Cardiac septum (tissue), 1 donor: ENCODE measurements at regions not wholly inside any gene's neighbourhood (a gene's known extent, or its start where the extent isn't known, plus 50 kb on each side); places are given as distances from the start of the nearest gene placed in this dataset.

Experiments
- DNase-seq: peaks from one replicate; pipeline ENCODE4 v3.0.0-alpha.2; 2020; ENCODE audit warnings: low spot score
- intact Hi-C: fragments of 100-400 bp; cut with DNase I; formaldehyde crosslinking; loops from one replicate; pipeline ENCODE4 v1.14.0; 2022
- donor health status: DM: no; HTN: no; CAD: no.

DNA sequence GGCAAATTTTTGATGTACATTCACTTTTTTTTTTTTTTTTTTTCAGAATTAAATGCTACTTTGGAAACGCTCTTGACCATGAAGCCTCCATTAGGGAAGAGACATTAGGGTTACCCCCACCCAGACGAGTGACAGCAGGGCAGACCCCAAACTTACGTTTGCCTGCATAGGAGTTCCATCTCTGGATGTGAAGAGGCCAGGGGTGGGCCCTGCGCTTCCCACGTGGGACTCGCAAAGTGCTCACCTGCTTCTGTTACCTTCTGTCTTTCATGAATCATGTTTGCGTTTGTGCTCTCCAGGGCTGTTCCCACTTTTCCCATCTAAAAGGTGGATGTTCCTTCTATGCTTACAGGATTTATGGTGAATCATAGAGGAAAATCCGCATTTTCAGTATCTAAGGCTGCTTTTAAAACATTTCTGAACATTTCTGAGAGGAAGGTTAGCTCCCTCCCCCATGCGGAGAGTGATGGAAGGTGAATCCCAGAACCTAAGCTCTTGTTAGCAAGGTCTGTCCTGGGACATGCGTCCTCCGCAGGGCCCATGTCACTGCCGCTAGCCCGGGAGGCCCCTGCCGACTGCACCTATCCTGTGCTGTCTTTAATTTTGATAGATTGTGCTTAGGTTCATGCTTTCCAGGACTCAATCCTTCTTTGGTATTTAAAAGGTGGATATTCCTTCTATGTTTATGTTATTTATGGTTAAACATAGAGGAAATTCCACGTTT is 135.7 kb upstream of the RTL1 start:
- intact Hi-C loops: no loop called here
- DNase-seq: no peak

DNA sequence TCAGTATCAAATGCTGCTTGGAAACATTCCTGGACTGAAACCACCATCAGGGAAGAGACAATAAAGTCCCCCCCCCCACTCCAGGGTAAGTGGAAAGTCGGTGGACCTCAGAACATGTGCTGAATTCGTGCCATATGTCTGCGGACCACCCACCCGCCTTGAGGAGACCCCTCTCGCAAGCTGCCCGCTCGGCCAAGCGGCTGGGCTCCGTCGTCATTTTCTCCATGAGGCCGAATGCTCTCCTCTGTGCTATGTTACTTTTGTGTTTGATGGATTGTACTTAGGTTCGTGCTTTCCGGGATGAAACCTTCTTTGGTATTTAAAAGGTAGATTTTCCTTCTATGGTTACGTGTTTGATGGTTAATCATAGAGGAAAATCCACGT is 136.2 kb upstream of the RTL1 start:
- intact Hi-C loops: no loop called here
- DNase-seq: no peak

DNA sequence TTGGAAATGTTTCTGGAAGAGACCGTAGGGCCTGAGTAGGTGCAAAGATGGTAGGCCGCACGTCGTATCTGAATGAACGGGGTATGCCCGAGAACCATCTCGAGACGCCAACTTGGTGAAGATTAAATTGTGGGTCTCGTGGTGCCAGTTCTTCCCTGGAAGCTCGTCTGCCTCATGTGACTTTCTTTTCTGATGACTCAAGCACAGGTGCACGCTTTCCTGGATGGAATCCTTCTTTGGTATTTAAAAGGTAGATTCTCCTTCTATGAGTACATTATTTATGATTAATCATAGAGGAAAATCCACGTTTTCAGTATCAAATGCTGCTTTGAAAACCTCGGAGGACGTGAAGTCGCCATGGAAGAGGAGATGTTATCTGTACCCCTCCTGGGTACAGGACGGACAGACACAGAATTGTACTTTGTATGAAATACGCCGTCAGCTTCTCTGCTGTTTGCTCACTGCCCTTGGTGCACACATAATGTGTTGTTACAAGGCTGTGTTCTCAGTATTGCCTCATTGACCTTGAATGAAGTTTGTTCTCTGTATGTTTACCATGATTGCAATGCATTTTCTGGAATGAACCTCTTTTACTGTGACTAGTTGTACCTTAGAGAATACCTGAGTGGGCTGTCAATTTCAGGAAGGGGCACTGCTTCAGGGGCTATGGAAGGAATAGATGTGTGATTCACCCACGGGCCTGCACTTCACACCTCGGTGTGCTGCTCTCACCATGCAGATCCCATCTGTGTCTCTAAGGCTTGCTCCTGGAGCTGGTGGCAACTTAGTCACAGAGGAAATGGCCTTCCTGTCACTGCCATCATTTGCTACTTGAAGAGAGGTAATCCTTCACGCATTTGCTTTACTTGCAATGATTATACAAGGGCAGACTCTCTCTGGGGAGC is 137.3 kb upstream of the RTL1 start:
- intact Hi-C loops: no loop called here
- no peak for DNase-seq

DNA sequence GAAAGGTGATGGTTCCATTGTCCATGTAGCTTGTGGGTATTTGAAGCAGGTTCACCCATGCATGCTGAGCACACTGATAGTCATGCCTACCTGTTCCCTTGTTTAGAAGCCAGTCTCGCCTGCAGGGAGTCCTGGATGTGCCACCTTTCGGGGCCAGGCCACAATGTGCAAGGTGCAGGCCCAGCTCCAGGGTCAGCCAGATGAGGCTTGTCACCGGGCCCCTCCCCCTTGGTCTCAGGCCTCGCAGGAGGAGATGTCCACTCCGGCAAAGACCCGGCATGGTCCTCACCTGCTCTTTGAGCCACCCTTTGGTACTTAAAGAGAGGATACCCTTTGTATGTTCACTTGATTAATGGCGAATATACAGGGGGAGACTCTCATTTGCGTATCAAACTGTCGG is 140.4 kb upstream of the RTL1 start:
- no peak for DNase-seq
- intact Hi-C loops: no loop called here

DNA sequence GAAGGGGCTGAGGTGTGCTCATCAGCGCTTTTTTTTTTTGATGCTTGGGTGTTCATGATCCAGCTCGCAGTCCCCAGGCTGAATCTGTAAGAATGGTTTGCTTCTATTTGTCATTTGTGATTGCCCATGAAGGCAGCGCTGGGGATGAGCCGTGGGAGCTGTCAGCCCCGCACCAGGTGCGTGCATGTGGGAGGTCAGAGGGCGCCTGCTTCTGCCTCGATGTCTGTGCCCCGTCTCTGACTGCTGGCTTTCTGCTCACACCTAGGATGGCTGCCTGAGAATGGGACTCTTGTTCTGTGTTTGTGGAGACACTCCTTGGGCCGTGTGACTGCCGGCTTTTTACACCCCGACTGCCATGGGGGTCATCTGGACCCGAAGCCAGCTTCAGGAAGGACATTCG is 141.2 kb upstream of the RTL1 start:
- intact Hi-C loops: no loop called here
- no peak for DNase-seq

DNA sequence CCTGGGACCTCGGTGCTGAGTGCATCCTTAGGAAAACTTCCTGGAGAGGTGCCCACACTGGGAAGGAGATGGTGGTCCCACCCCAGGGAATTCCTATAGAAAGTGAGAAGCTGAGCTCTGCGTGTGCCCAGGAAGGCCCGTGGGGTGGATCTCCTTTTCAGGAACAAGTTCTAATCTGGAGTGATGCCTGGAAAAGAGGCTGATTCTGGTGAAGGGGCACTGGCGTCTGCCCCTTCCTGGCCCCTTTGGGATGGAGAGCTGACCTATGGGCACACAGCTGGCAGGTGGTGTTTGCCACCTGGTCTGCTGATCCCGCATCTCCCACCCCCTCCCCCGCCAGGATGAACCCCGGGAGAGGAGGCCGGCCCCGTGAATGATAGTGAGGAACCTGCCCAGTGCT is 142.0 kb upstream of the RTL1 start:
- no peak for DNase-seq

DNA sequence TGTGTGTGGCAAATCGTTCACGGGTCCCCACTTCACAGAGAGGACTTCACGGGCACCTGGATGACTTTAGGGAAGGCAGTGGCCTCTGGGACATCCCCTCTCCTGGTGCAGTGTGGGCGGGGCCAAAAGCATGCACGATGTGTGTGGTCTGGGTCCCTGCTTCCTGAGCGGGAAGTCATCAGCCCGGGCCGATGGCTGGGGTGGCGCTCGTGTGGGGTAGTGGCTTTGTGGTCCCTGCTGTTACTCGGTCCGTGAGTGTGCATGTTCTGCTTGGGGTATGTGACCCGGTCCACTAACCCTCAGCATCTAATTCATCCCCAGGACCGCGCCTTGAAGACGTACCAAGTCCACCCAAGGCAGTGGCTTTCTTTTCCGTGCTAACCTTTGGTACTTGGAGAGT is 142.5 kb upstream of the RTL1 start:
- intact Hi-C loops: no loop called here
- DNase-seq: no peak

More for the DNA sequence above, 142.0 kb upstream of the RTL1 start:
- intact Hi-C loops: no loop called here

DNA sequence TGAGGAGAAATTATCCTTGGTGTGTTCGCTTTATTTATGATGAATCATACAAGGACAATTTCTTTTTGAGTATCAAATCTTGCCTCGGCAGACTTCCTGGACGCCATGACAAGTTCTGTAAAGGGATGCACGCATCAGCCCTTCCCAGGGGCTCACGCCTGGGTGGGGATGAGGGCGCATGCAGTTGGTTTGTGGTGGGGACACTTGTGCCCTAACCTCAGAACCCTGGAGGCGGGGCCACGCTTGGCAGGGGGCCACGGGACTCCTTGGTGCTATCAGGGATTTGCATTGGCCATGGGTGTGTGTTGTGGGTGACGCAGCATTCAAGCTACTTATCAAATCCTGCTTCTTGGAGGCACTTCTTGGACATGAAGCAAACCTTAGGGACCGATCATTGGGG is 143.8 kb upstream of the RTL1 start:
- no peak for DNase-seq
- intact Hi-C loops: no loop called here

DNA sequence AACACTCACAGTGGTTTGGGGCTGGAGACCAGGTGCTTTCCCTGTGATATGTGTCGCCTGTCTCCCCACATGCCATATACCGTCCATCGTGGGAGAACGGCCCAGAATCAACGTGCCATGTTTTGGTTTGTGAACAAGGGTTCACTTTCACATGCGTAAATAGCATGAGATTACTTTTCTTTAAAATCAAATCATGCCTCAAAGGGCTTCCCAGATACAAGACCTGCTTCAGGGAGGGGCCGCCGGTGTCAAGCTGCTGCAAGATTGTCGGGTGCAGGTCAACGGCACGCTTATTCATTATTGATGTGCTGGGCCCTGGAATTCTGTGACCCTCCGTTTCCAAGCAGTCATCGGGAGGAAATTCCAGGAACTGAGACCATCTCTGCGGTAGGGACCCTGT is 145.2 kb upstream of the RTL1 start:
- intact Hi-C loops: no loop called here
- DNase-seq: no peak

DNA sequence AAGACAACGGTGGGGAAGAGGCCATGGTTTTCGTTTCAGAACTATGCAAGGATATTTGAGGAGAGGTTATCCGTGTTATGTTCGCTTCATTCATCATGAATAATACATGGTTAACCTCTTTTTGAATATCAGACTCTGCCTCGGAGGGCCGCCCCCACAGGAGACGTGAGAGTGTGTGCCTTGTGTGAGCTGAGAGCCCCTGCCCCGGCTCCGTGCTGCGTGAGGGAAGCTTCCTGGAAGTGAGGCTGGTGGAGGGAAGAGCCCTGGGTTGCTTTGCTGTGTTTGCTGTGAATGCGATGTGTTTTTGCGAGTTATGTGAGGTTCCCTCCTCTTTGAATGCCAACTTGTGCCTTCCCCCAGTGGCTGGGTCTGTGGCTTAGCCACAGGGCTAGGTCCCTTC is 146.0 kb upstream of the RTL1 start:
- intact Hi-C loops: no loop called here

DNA sequence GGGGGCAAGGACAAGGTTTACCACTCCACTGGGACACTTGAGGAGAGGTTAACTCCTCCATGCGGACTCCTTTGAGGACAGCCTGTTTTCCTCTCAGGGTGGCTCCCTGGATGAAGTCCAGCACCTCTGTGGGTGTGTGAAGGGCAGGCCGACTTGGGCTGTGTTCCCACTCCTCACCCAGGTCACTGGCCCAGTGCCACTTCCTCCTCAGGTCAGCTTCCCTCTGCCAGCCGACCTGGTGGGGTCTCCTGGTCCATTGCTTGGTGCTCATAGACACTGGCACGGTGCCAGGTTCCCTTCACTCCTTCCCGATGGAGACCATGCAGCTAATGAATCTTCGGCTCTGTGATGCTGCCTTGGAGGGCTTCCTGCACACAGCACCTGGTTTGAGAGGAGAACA is 146.4 kb upstream of the RTL1 start:
- DNase-seq: no peak
- intact Hi-C loops: no loop called here

More for the DNA sequence above, 146.0 kb upstream of the RTL1 start:
- DNase-seq: no peak

DNA sequence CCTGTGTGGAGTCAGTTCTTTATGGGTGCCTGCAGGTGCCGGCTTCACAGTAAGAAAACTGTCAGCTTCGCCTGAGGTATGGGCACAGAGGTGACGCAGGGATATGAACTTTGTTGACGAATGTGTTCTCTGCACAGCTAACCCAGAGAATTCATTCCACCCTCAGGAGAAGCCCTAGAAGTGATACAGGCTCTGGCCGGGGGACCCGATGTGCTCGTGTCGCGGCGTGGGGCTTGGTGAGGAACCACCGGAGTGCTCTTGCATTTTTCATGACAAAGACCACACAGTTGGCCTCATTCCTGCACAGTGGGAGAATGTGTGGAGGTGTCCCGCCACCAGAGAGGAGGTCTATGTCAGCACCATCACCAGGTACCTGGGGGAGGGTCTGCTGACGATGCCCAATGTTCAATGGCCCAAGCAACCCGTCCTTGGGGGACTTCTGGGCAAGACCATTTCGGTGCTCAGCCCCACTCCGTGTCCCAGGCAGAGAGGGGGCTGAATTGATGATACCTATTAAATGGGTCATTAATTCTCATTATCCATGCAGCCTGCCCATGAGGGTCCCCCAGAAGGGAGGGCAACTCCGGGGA is 147.5 kb upstream of the RTL1 start:
- DNase-seq: no peak
- intact Hi-C loops: no loop called here

DNA sequence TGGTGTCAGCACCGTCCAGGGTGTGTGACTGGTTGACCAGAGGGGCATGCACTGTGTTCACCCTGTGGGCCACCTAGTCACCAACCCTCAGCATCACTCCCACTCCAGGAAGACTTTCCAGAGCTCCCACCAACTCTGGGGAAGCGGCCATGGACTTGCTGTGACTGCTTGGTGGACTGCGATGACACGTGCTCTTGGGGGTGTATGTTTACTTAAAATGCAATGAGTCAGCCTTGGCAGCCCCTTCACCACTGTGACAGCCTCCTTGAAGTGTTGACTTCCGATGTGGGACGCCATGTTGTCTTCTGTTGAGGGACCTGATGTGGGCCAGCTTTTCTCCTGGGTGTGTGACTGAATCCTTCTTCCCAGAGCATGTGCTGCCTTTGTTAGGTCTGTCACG is 151.1 kb upstream of the RTL1 start:
- intact Hi-C loops: no loop called here
- no peak for DNase-seq

DNA sequence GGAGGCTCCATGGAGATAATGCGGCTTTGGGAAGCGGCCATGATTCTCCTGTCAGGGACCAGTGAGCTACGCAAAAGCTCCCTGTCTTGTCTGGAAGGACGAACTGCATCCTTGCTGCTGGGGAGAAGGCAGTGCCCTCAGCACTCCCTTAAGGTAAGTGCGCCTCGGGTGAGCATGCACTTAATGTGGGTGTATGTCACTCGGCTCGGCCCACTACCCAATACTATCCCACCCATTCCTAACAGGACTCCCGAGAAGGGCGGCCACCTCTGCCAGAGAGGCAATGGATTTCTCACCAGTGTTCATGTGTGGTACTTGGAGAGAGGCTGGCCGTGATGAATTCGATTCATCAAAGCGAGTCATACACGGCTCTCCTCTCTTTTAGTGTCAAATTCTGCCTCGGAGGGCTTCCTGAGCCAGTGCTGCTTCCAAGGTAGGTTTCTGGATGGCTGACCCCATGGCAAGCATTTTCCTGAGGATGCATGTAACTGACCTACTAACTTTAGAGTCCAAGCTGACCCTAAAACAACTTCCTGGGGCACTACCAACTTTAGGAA is 151.7 kb upstream of the RTL1 start:
- intact Hi-C loops: no loop called here
- DNase-seq: no peak

DNA sequence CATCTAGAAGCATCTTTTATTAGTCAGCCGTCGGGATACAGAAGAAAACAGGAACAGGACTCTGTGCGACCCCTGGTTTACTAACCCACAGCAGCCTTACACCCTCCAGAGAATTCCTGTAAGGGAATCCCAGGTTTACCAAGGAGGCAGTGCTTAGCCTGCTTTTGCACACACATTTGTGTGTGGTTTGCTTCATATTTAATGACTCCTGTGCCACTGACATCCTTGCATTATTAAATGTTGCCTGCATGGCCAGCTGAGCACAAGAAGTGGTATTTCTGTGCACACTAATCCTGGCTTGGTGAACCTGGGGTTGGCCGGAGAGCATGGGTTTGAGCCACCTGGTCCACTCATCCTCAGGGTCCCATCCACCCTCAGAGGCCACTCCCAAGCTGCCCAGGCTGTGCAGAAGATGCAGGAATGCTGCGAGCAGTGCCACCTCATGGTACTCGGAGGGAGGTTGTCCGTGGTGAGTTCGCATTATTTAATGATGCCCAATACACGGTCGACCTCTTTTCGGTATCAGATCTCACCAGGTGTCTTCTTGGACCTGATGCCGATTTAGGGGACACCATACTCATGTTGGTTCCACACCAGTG is 152.4 kb upstream of the RTL1 start:
- no peak for DNase-seq
- intact Hi-C loops: no loop called here

DNA sequence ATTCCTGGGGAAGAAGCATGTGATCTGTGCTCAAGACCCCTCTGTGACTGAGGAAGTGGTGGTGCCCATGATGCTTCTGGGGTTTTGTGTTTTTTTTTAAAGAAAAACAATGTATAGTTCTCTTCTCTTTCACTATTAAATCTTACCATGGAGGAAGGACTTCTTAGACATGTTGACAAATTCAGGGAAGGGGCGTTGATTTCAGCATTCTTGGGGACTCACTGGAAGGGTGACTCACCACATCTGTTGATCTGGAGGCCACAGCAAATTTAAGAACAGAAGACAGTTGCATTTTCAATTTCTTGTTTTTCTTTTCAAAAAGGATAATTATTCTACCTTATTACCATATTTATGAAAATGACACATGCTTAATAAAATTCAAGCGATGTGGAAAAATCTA is 152.9 kb upstream of the RTL1 start:
- DNase-seq: no peak
- intact Hi-C loops: no loop called here

DNA sequence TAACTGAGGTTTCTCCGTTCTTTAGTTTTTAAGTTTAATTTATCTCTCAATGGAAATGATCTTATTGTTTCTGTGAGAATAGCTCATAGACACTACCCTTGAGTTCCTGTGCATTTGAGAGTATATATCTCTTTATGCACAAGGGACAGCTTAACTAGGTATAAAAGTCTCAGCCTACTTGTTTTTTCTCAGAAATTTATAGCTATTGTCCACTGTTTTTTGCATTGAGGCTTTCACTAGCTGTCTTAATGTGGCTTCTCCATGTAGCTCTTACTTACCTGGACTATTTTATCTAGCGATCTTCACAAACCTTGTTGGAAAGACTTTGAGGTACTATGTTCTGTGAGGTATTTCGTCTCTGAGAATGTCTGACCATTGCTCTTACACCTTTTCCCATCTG is 153.9 kb upstream of the RTL1 start:
- DNase-seq: no peak
- intact Hi-C loops: no loop called here

DNA sequence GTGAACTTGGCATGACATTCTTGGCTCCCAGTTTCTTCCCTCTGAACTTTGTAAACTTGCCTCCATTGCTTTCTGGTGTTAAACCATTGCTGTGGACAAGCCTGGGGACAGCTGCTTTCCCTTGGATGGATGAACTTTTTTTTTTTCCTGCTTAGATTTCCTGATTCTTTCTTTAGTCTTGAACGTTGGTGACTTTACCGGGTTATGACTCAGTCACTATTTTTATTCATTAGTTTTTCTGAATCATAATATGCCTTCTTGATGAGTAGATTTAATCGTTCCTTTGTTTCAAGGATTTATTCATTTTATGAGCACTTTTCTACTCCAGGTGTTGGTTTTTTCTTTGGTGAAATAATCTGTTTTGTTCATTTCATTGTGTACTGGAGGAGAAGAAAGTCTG is 155.0 kb upstream of the RTL1 start:
- intact Hi-C loops: no loop called here
- DNase-seq: no peak

DNA sequence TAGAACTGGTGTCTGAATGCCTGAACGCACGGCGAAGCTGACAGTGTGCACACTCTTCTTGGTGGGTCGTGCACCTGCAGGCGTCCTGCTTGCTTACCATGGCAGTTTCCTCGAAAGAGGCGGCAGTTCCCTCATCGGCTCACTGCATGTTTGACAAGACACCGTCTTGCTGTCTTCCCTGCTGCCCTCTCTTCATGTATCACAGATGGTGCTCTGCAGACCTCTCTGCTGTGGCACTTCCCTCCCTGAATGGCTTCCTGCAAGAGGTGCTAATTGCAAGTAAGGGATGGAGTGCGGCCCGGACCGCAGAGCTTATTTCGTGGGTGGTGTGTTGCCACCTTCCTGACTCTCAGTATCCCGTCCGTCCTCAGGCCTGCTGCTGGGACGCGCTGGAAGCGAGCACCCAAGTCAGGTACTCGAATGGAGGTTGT is 156.7 kb upstream of the RTL1 start:
- intact Hi-C loops: no loop called here
- peak; percentile 39 for DNase-seq

DNA sequence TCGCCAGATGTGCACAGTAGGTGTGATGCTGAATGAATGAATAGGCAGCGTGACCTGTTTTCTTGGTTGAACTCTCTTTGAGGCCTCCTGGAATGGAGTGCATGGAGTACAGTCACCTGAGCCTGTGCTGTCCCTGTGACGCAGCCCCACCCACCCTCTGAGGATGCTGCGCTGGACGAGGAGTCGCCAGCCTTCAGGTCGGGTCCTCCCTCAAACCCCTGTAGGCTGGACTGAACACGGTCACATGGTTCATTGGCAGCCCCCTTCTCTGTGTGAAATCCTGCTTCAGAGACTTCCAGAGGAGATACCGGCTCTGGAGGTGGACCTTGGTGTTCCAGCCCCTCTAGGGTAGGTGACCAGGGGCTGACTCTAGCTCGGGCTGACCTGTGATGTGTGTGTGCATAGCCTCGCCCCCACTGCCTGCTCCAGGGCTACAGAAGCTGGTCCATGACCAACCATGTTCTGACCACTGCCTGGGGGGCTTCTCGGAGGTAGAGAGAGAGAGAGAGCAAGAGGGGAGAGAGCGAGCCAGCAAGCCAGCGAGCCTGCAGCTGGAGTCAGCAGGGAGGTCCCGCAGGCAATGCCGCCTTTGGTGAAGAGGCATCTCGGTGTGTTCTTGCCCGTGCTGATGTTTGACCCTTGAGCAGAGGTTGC is 158.0 kb upstream of the RTL1 start:
- intact Hi-C loops: no loop called here
- peak; percentile 53 for DNase-seq
